ENCODE measurements at regions not wholly inside any gene's neighbourhood (a gene's known extent, or its start where the extent isn't known, plus 50 kb on each side); places are given as distances from the start of the nearest gene placed in this dataset.

GRCh38 chr6:78593898-78594667 is 273.3 kb upstream of the IRAK1BP1 start:
- Histone ChIP-seq H3K9ac (ENCODE audit: insufficient read depth, low read length) (no peak overlapping the region), H3K4me3 (replicated peaks in 1 of 4; ENCODE audit: control extremely low read depth in 1 of 4, insufficient read depth in 1 of 4, low read depth in 3 of 4, low read length in 4 of 4) (no peak overlapping the region), H2AFZ (ENCODE audit: low read length) (no peak overlapping the region), H3K27me3 (ENCODE audit: control insufficient read depth, insufficient read depth, low read length) (no peaks in the 10 kb centered on the region), H4K20me1 (ENCODE audit: control insufficient read depth, extremely low read depth, insufficient read depth, low read length) (no peaks in the 10 kb centered on the region), H3K36me3 (ENCODE audit: control insufficient read depth, insufficient read depth, low read length) (no peaks in the 10 kb centered on the region), H3K79me2 (ENCODE audit: control insufficient read depth, insufficient read depth, low read length) (no peaks in the 10 kb centered on the region), H3K4me1 (ENCODE audit: control insufficient read depth, extremely low read depth, insufficient read depth, low read length) (peaks cover 5% of the 10 kb centered on the region), H3K27ac (ENCODE audit: insufficient read depth, low read length) (no peak overlapping the region), H3K9me3 (ENCODE audit: control insufficient read depth, insufficient read depth, low read depth, low read length) (no peaks in the 10 kb centered on the region), H3K4me2 (ENCODE audit: extremely low read depth, insufficient read depth, low read length) (no peak overlapping the region)
- TF ChIP-seq CTCF (conservative IDR thresholded peaks at IDR 0.05 in 1 of 2, IDR thresholded peaks at IDR 0.05 in 1 of 2; ENCODE audit: low read depth in 1 of 2, low read length in 2 of 2) = no peak
- no peak for TF ChIP-seq EZH2 (IDR thresholded peaks at IDR 0.05; ENCODE audit: low read length, missing control alignments)
- no peak for DNase-seq (ENCODE audit: low read depth in 2 of 2)

- TF ChIP-seq CTCF (conservative IDR thresholded peaks at IDR 0.05 in 1 of 2, IDR thresholded peaks at IDR 0.05 in 1 of 2; ENCODE audit: low read depth in 1 of 2, low read length in 2 of 2) = no peak
- no peak for TF ChIP-seq EZH2 (IDR thresholded peaks at IDR 0.05; ENCODE audit: low read length, missing control alignments)
Observed at GRCh38 chr6:78594668-78595066, 272.7 kb upstream of the IRAK1BP1 start.

GRCh38 chr6:78597966-78598365 is 269.4 kb upstream of the IRAK1BP1 start:
- no peak overlapping the region for H2AFZ ChIP-seq (ENCODE audit: low read length)

More at GRCh38 chr6:78594668-78595066, 272.7 kb upstream of the IRAK1BP1 start:
- no peak overlapping the region for H3K4me2 ChIP-seq (ENCODE audit: extremely low read depth, insufficient read depth, low read length)
- H3K9me3 ChIP-seq (ENCODE audit: control insufficient read depth, insufficient read depth, low read depth, low read length) = no peaks in the 10 kb centered on the region
- H3K36me3 ChIP-seq (ENCODE audit: control insufficient read depth, insufficient read depth, low read length) = no peaks in the 10 kb centered on the region
- no peak overlapping the region for H3K27ac ChIP-seq (ENCODE audit: insufficient read depth, low read length)
- DNase-seq (ENCODE audit: low read depth in 2 of 2) = no peak
- H2AFZ ChIP-seq (ENCODE audit: low read length) = no peak overlapping the region
- H3K4me1 ChIP-seq (ENCODE audit: control insufficient read depth, extremely low read depth, insufficient read depth, low read length) = peaks cover 7% of the 10 kb centered on the region
- no peaks in the 10 kb centered on the region for H4K20me1 ChIP-seq (ENCODE audit: control insufficient read depth, extremely low read depth, insufficient read depth, low read length)
- no peaks in the 10 kb centered on the region for H3K79me2 ChIP-seq (ENCODE audit: control insufficient read depth, insufficient read depth, low read length)
- H3K4me3 ChIP-seq (replicated peaks in 1 of 4; ENCODE audit: control extremely low read depth in 1 of 4, insufficient read depth in 1 of 4, low read depth in 3 of 4, low read length in 4 of 4) = no peak overlapping the region
- H3K27me3 ChIP-seq (ENCODE audit: control insufficient read depth, insufficient read depth, low read length) = no peaks in the 10 kb centered on the region
- no peak overlapping the region for H3K9ac ChIP-seq (ENCODE audit: insufficient read depth, low read length)

More at GRCh38 chr6:78597966-78598365, 269.4 kb upstream of the IRAK1BP1 start:
- no peak for DNase-seq (ENCODE audit: low read depth in 2 of 2)
- H3K9ac ChIP-seq (ENCODE audit: insufficient read depth, low read length) = no peak overlapping the region
- no peaks in the 10 kb centered on the region for H3K27me3 ChIP-seq (ENCODE audit: control insufficient read depth, insufficient read depth, low read length)
- no peak overlapping the region for H3K27ac ChIP-seq (ENCODE audit: insufficient read depth, low read length)
- peaks cover 11% of the 10 kb centered on the region for H3K4me1 ChIP-seq (ENCODE audit: control insufficient read depth, extremely low read depth, insufficient read depth, low read length)
- no peaks in the 10 kb centered on the region for H3K79me2 ChIP-seq (ENCODE audit: control insufficient read depth, insufficient read depth, low read length)
- H3K4me2 ChIP-seq (ENCODE audit: extremely low read depth, insufficient read depth, low read length) = no peak overlapping the region
- TF ChIP-seq EZH2 (IDR thresholded peaks at IDR 0.05; ENCODE audit: low read length, missing control alignments) (no peak), CTCF (conservative IDR thresholded peaks at IDR 0.05 in 1 of 2, IDR thresholded peaks at IDR 0.05 in 1 of 2; ENCODE audit: low read depth in 1 of 2, low read length in 2 of 2) (no peak)
- no peaks in the 10 kb centered on the region for H4K20me1 ChIP-seq (ENCODE audit: control insufficient read depth, extremely low read depth, insufficient read depth, low read length)
- no peaks in the 10 kb centered on the region for H3K36me3 ChIP-seq (ENCODE audit: control insufficient read depth, insufficient read depth, low read length)
- H3K9me3 ChIP-seq (ENCODE audit: control insufficient read depth, insufficient read depth, low read depth, low read length) = no peaks in the 10 kb centered on the region
- H3K4me3 ChIP-seq (replicated peaks in 1 of 4; ENCODE audit: control extremely low read depth in 1 of 4, insufficient read depth in 1 of 4, low read depth in 3 of 4, low read length in 4 of 4) = no peak overlapping the region

All from fibroblast of lung (primary cell).